Caco-2 (cell line): ENCODE measurements at regions not wholly inside any gene's neighbourhood (a gene's known extent, or its start where the extent isn't known, plus 50 kb on each side); places are given as distances from the start of the nearest gene placed in this dataset.

ENCODE experiments used
- BruUV-seq: library from RNA; stranded (reverse); fragments of 400-500 nt; replicated peaks from 2 replicates; lab custom pipeline; 2021; lab: Mats Ljungman, UMichigan
- CTCF ChIA-PET: fragments of 300-600 bp; sonication (Branson Sonifier 250); formaldehyde crosslinking; loops from one replicate; lab custom pipeline; 2022; ENCODE audit warnings: antibody characterized with exemption; lab: Charles Lee
- POLR2A ChIA-PET: fragments of 300-600 bp; sonication (Branson Sonifier 250); formaldehyde crosslinking; loops from one replicate; lab custom pipeline; 2022; ENCODE audit warnings: antibody characterized with exemption; lab: Charles Lee
- DNase-seq, 2 experiments: peaks; one replicate each; pipeline versions ENCODE4 v3.0.0 to v3.0.0-alpha.2; 2020 to 2022
- H3K27me3 ChIP-seq: replicated peaks from 2 replicates; pipeline ENCODE4 v1.6.0; 2011; ENCODE audit warnings: low read length; ENCODE audit not compliant: control insufficient read depth, insufficient read depth
- H3K36me3 ChIP-seq: 2 replicates; pipeline ENCODE4 v1.5.1; 2011; ENCODE audit warnings: low read length; ENCODE audit not compliant: control insufficient read depth, insufficient read depth
- H3K4me1 ChIP-seq: fragments of 250-450 bp; sonication (Bioruptor Pico); 2 replicates; pipeline ENCODE4 v1.5.1; 2020; ENCODE audit warnings: mild to moderate bottlenecking
- H3K4me3 ChIP-seq: 2 replicates; pipeline ENCODE4 v1.5.1; 2011; ENCODE audit warnings: low read depth, mild to moderate bottlenecking, control low read depth, low read length
- H3K9me3 ChIP-seq: fragments of 250-450 bp; sonication (Bioruptor Pico); 2 replicates; pipeline ENCODE4 v1.5.1; 2020; ENCODE audit warnings: mild to moderate bottlenecking, moderate library complexity
- H3K27ac Mint-ChIP-seq: one replicate; pipeline ENCODE4 v1.8.0; 2022; ENCODE audit warnings: mixed read lengths; ENCODE audit not compliant: unreplicated experiment
- H3K27me3 Mint-ChIP-seq: one replicate; pipeline ENCODE4 v1.8.0; 2022; ENCODE audit warnings: mixed read lengths; ENCODE audit not compliant: insufficient read depth, unreplicated experiment
- H3K36me3 Mint-ChIP-seq: one replicate; pipeline ENCODE4 v1.8.0; 2022; ENCODE audit warnings: mild to moderate bottlenecking, mixed read lengths; ENCODE audit not compliant: insufficient read depth, unreplicated experiment
- H3K4me1 Mint-ChIP-seq: one replicate; pipeline ENCODE4 v1.8.0; 2022; ENCODE audit warnings: low read depth, mixed read lengths; ENCODE audit not compliant: unreplicated experiment
- H3K4me3 Mint-ChIP-seq: one replicate; pipeline ENCODE4 v1.8.0; 2022; ENCODE audit warnings: mild to moderate bottlenecking, moderate library complexity, mixed read lengths; ENCODE audit not compliant: unreplicated experiment
- H3K9me3 Mint-ChIP-seq: one replicate; pipeline ENCODE4 v1.8.0; 2022; ENCODE audit warnings: mixed read lengths; ENCODE audit not compliant: unreplicated experiment
- CTCF ChIP-seq, 2 experiments: fragments of 200-600 bp in 1 of 2; IDR thresholded peaks; 1 replicate in 1 of 2; 2 replicates in 1 of 2; pipeline versions ENCODE4 v1.5.1 to v1.8.0; 2011 to 2022; ENCODE audit warnings: antibody characterized with exemption in 1 of 2, control low read depth in 1 of 2, inconsistent platforms in 1 of 2, low read depth in 1 of 2, low read length in 1 of 2, mild to moderate bottlenecking in 1 of 2, moderate library complexity in 1 of 2; ENCODE audit not compliant: insufficient read depth in 1 of 2, severe bottlenecking in 1 of 2, unreplicated experiment in 1 of 2
- intact Hi-C: fragments of 100-400 bp; cut with micrococcal nuclease; formaldehyde crosslinking; loops from one replicate; pipeline ENCODE4 v1.10.0; 2022; ENCODE audit not compliant: unreplicated experiment

DNA sequence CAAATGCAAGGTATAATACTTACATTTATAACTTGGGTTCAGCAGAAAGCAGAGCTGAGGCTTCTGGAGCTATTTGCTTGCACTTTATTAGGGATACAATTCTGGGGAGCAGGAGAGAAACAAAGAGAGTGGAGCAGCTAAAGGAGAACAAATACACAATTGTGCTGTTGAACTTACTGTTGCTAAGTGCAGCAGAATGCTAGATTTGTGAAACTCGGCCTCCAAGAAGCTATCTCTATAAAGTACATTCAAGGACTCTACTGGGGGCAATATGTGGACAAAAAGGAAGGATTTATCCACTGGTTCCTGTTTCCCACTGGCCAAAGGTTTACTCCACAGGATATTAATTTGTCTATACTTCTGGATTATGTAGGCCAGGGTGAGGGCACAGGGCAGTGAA, 86.8 kb downstream of the PPP1R2C start:
- CTCF ChIA-PET: no interaction called here
- POLR2A ChIA-PET: no interaction called here
- DNase-seq: no peak
- no peaks in the 10 kb centered on the region for H3K27me3 Mint-ChIP-seq
- Histone ChIP-seq H3K4me3 (no peak overlapping the region), H3K36me3 (no peaks in the 10 kb centered on the region), H3K9me3 (no peaks in the 10 kb centered on the region), H3K4me1 (0 out of 2 replicates have a peak, but pooled peaks cover 3% of the 10 kb centered on the region), H3K27me3 (no peaks in the 10 kb centered on the region)
- intact Hi-C loops: no loop called here
- no peak for TF ChIP-seq CTCF (IDR thresholded peaks at IDR 0.05; ENCODE audit: insufficient read depth in 1 of 2, low read depth in 1 of 2, low read length in 1 of 2, severe bottlenecking in 1 of 2, unreplicated experiment in 1 of 2)
- H3K4me3 Mint-ChIP-seq: no peak overlapping the region
- H3K9me3 Mint-ChIP-seq: no peaks in the 10 kb centered on the region
- BruUV-seq: no TSS peak
- no peak overlapping the region for H3K27ac Mint-ChIP-seq
- no peaks in the 10 kb centered on the region for H3K36me3 Mint-ChIP-seq
- H3K4me1 Mint-ChIP-seq: peaks cover 11% of the 10 kb centered on the region

DNA sequence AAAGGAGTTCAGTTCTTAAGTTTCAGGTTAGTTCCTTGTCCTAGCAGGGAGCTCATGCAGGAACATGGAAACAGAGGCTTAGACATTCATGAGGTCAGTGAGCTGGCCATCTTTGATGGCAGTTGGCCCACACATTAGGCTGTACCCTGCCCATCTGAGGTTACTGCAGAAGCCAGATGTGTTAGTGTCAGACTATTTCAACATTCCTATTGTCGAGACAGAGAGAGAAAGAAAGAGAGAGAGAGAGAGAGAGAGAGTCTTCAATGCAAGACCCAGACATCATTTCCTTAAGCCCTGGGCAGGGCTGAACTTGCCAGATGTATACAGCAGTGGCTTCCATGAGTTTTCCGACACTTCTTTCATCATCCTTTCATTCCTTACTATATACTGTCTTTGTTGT, 91.3 kb downstream of the PPP1R2C start:
- H3K4me3 Mint-ChIP-seq: no peak overlapping the region
- no peaks in the 10 kb centered on the region for H3K9me3 Mint-ChIP-seq
- no peak for TF ChIP-seq CTCF (IDR thresholded peaks at IDR 0.05; ENCODE audit: insufficient read depth in 1 of 2, low read depth in 1 of 2, low read length in 1 of 2, severe bottlenecking in 1 of 2, unreplicated experiment in 1 of 2)
- no peaks in the 10 kb centered on the region for H3K36me3 Mint-ChIP-seq
- H3K27me3 Mint-ChIP-seq: no peaks in the 10 kb centered on the region
- Histone ChIP-seq H3K9me3 (no peaks in the 10 kb centered on the region), H3K4me1 (no peaks in the 10 kb centered on the region), H3K36me3 (no peaks in the 10 kb centered on the region), H3K27me3 (no peaks in the 10 kb centered on the region), H3K4me3 (no peak overlapping the region)
- no peak for DNase-seq
- CTCF ChIA-PET: no interaction called here
- intact Hi-C loops: no loop called here
- BruUV-seq: no TSS peak
- H3K4me1 Mint-ChIP-seq: no peaks in the 10 kb centered on the region
- H3K27ac Mint-ChIP-seq: no peak overlapping the region
- POLR2A ChIA-PET: no interaction called here

- CTCF ChIA-PET: no interaction called here
- DNase-seq: no peak
- H3K4me1 ChIP-seq: no peaks in the 10 kb centered on the region
- Mint-ChIP-seq H3K27ac (no peak overlapping the region), H3K27me3 (no peaks in the 10 kb centered on the region), H3K4me3 (no peak overlapping the region), H3K9me3 (no peaks in the 10 kb centered on the region), H3K36me3 (no peaks in the 10 kb centered on the region), H3K4me1 (no peaks in the 10 kb centered on the region)
- no peak overlapping the region for H3K4me3 ChIP-seq
- BruUV-seq: no TSS peak
- no peaks in the 10 kb centered on the region for H3K36me3 ChIP-seq
- H3K9me3 ChIP-seq: no peaks in the 10 kb centered on the region
- TF ChIP-seq CTCF (IDR thresholded peaks at IDR 0.05; ENCODE audit: insufficient read depth in 1 of 2, low read depth in 1 of 2, low read length in 1 of 2, severe bottlenecking in 1 of 2, unreplicated experiment in 1 of 2): no peak
- POLR2A ChIA-PET: no interaction called here
- intact Hi-C loops: no loop called here
- no peaks in the 10 kb centered on the region for H3K27me3 ChIP-seq
Observed at GRCh38 chrX:42686296-42686695, 91.7 kb downstream of the PPP1R2C start.
